CMK (cell line): ENCODE measurements at regions not wholly inside any gene's neighbourhood (a gene's known extent, or its start where the extent isn't known, plus 50 kb on each side); places are given as distances from the start of the nearest gene placed in this dataset.
A peak's percentile ranks its signal among the peaks of the same experiment; 100 is the strongest.

Experiments
- DNase-seq: peaks from one replicate; pipeline ENCODE4 v3.0.0-alpha.2; 2010; ENCODE audit warnings: low read depth

DNA sequence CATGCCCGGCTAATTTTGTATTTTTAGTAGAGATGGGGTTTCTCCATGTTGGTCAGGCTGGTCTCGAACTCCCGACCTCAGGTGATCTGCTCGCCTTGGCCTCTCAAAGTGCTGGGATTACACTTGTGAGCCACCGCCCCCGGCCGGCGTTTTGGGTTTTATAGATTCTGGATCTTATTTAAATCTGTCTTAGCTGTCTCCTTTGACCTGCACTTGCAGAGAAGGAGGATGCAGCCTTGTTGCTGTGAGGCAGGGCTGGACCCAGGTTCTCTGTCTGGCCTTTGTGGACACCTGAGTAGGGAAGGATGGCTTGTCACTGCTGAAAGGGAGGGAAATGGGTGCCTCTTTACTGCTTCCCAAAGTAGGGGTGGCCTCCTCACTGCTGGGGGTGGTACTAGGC is 83.0 kb upstream of the HS6ST1 start:
- no peak for DNase-seq

DNA sequence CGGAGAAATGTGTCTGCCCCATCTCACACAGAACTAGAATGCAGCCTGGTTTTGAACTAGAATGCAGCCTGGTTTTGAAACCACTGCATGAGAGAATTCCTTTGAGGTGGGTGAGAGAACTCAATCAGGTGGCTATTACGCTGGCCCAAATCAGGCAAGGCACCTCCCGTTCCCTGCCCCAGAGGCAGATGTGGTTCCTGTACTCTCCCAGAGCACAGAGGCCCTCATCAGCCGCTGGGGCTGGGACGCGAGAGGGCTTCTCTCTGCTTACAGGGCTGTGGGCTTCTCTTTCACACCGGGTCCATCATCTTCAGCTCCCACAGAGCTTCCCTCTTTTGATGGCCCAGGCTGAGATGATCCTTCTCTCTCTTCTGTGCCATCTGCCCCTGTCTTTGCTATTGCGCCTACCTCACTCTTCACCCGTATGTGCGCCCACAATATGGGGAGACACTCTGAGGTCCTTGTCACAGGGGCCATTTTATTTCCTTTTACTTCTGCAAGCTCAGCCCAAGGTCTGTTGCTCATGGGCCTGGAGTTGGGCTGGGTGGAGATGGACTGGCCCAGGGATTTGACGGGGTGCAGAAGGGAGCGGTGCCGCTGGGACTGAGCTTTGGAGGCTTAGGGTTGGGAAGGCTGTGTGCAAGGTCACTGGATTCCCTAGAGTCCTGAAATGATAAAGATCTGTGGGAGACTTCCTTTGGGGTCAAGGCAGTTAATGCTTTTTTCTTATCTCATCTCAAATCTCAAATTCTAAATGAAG is 84.4 kb upstream of the HS6ST1 start:
- DNase-seq: no peak

DNA sequence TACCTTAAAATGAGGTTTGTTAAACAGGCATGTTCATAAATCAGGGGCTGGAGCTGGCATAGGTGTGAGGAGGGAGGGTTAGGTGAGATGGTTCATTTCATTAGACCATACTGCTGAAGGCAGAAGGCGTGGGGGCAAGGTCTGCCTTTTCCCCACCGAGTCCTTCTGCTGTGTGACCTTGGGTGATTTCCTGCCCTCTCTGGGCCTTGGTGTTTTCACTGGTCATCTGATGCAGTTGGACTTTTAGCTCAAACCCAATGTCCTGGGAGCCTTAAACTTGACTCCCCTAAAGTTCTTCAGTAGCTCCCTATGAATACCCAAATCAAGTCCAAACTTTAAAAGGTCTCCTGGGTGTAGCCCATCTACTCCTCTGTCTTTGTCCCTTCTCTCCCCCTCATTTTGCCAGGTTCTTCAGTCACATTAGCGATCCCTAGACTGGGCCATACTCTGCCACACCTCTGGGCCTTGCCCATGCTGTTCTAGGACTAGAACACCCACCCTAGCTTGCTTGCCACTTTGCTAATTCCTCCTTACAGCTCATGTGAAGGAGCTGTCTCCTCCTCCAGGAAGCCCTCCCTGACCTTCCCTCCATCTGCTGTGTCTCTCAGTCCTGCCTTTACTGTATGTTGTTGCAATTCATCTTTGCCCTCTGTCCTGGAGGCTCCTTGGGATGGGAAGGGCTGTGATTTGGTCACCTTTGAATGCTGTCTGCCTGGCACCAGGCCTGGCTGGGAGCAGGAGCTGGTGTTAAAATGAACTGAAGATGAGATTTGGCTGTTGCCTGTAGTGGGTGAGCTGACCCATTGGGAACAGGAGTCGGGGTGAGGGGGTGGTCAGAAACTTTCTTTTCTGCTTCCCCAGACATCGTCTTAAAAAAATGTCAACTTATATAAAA is 85.4 kb upstream of the HS6ST1 start:
- no peak for DNase-seq

DNA sequence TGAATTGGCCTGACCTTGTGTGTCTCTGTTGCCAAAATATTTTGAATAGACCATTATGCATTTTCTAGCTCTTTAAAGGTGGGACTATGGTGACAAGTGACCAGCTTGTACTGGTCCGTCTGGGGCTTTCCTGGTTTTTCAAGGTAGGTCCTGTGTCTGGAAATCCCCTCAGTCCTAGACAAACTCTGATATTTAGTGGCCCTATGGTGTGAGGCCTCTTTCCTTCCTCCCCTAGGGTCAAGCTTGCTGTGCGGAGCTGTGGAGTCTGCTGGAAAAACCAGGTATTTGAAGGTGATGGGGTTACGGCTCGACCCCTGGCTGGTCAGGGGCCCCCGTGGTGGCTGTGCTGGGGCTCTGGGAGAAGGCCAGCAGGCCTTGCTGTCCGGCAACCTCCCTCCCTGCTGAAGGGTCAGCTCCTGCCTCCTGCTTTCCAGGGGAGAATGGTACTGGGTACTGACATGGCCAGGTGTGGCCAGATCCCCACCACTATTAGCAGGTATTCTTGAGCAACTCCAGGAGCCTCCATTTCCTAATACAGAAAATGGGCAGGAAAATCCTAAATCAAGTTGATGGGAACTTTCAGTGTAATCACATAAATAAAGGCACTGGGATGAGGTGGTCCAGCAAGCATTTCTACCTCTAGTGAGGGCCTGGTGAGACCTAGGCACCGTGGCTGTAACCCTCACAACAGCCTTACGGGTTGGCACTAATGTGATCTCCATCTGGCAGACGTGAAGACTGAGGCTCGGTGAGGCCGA is 86.2 kb upstream of the HS6ST1 start:
- no peak for DNase-seq

DNA sequence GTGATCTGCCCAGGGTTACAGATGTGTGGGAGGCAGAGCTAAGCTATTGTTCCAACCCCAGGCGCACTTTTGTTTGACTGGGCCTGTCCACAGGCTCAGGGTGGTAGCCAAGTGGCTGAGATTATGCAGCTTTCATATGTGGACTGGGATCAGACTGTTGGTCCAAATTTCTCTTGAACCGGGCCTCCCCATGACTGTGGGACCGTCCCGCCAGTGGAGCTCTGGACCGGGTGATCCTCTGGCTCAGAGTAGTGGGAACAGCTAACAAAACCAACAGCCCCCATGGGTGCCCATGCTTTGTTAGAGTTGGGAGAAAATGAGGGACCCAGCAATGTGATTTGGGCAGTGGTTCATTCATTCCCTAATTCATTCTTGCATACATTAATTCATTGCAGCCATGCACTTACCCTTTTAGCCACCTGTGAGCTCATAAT is 86.8 kb upstream of the HS6ST1 start:
- DNase-seq: no peak

DNA sequence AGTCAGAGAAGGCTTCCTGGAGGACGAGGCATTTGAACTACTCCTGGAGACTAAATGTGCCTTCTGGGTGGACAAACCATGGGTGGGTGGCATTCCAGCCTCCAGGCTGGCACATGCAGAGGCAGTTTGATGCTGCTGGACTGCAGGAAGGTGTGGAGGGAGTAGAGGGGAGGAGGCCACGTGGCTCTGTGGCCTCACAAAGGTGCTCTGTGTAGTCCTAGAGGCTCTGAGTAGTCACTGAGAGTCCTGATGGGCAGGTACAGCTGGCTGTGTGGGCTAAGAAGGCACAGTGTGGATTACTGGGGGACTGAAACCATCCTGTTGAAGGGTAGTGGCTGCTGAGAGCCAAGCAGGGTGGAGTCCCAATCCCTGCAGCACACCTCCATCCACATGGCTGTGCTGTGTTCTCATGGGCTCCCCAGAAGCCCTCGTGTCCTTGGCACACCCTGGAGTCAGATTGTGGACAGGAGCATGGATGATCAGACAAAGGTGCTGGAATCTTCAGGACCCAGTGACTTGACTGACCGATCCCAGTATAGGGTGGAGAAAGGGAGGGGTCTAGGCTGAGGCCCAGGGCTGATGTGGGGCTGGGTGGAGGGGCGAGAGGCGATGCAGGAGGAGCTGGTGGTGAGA is 87.4 kb upstream of the HS6ST1 start:
- no peak for DNase-seq

DNA sequence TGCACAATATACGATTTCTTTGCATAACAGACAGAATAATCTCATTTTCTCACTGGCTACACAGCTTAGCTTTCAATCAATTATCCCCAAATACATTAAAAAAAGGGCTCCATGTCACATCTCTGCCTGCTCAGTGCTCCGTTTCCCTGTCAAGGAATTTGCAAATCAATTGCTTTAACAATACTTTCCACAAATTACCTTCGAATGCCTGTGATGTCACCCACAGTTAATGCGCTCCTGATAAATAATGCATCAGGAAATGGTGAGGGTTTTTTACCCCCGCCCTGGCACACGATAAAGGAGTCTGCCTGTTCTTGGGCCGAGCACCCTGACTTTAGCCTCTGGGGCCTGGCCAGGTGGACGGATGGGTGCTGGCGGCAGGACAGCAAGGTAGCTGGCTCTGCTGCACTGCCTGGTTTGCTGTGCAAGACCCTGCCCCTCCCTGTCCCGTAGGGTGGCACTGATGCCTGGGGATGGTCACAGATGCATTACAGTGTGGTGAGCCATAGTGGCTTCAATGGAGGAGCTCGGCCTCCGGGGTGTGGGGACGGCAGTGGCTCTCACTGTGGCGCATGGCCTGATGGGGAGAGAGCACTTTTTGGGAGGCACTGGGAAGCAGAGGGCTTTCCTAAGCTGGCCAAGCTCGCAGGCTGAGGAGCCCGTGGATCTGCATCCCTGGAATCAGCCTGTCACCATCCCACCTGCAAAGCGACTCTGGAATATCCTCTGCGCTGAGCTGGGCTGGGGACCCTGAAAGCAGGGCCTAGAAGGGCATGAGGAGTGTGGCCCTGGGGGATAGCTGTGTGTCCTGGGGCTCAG is 88.3 kb upstream of the HS6ST1 start:
- no peak for DNase-seq

DNA sequence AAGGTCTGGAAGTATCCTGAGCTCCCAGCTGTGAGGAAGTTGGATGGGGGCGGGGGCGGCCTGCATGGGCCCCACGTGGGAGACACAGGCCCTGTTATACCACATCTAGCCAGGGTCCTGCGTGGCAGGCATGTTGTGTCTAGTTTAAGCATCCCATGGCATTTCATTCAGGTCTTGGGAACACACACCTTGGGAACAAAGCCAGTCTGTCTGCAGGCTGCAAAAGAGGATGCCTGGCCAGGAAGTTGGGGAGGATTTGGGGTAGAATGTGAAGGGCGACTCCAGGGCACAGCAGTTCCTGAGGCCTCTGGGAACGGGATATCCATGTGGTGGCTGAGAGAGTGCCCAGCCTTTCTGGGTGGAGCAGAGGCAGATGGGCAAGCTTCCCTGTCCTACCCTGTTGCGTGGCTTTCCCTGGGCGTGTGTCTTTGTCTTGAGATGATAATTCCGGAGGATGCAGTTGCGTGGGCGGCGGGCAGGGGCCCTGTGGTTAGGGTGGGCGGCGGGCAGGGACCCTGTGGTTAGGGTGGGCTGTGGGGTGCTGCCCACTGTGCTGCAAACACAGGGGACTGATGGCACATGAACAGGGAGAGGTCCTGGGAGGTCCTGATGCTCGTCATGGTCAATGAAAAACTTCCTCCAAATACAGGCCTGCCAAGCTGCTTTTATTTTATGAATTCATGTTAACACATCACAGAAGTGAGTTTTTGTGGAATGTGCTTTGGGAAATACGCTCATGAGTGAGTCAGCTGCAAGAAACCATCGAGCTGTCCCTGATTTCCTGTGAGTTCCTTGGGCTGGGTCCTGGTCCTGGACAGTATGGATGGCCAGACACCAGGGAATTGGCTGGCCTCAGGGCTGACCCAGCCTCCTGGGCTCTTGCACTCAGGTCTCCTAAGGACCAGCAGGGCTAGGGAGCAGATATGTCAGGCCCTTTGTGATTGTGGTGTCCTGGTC is 90.0 kb upstream of the HS6ST1 start:
- peak; percentile 58 for DNase-seq

DNA sequence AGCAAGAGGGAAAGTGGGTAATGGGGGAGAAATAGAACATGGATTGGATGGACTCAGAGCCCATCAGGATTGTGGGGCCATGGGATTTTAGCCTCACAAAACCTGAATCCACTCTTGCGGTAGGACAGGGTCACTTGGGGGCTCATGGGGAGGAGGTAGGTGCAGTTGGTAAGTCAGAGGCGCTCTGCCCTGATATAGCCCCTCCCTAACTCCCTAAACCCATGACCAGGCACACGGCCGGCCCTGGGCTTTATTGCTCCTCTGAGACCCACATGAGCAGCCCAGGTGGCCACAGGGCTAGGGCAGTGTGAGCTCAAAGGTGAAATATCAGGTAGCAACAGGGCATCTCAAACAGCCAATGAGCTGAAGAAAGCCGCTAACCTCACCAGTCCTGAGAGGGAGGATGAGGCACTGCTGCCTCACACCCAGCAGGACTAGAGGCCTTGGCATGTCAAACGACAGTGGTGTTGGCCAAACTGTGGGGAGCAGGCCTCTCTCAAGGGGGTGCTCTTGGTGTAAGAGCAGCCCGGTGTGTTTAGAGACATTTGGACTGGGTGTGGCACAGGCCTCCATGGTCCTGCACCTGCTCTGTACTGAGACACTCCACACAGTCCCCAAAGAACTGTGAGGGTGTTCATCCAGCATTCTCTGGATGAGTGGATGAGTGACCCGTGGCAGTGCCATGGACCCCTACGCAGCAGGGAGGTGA is 90.8 kb upstream of the HS6ST1 start:
- no peak for DNase-seq

DNA sequence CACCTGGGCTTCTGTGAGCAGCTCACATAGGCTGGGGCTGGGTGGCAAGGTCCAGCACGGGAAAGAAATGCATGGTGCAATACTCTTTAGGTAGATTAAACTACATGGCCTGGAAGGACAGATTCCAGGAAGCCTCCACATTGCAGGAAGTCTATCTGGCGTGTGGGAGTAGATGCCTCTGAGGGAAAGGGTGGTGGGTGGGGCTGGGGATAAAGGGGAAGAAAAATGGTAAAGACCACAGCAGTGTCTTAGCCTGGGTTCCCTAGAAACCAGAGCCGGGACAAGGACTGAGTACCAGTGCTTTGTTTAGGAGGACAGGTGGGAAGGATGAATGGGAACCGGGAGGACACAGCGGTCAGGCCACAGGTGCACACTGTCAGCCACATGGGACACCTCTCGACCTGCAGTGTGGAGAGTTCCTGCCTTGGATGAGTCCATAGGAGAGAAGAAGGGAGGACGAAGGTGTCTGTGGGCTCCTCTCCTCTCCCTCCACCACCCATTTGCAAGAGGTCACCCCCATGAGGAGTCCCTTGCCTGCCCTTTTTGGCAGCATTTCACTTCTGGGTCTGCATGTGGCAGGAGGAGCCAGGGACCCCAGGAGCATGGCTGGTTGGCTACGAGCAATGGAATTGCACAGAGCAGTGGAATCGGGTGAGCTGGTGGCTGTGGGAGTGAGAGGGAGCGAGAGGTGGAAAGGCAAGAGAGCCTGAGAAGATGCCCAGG is 91.5 kb upstream of the HS6ST1 start:
- peak; percentile 54 for DNase-seq

DNA sequence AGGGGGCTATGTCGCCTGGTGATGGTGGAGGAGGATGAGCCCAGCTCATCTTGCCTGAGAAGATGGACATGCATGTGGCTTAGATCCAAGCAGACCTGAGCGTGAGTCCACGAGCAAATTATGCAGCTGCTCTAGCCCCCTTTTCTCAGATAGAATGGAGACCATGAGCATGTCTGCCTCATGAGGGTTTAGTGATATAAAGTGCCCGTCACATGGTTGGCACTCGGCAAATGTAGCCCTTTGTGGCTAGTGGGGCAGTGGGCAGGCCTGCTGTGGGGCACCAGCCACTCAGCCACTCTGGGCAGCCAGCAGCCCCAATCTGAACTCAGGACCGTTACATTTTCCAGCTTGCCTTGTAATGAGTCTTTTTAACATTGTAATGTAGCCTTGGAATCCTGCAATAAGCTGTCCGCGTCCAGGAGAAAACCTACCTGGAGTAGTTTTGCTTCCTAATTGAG is 92.1 kb upstream of the HS6ST1 start:
- no peak for DNase-seq

DNA sequence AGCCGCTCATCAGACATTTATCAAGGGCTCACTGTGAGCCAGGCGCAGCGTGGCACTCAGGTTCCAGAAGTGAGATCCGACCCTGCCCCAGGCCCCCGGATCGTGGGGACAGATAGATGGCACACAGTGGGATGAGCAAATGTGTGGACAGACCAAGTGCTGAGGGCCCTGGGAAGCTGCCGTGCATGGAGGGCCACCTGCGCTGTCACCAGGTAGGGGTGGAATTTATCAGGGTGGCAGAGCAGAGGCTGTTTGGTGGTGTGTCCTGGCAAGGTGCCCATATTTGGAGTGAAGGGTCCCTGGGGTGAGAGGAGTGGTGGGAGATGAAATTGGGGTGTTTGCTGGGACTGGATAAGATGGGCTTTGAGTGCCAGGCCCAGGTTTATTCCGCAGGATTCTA is 92.8 kb upstream of the HS6ST1 start:
- DNase-seq: no peak

DNA sequence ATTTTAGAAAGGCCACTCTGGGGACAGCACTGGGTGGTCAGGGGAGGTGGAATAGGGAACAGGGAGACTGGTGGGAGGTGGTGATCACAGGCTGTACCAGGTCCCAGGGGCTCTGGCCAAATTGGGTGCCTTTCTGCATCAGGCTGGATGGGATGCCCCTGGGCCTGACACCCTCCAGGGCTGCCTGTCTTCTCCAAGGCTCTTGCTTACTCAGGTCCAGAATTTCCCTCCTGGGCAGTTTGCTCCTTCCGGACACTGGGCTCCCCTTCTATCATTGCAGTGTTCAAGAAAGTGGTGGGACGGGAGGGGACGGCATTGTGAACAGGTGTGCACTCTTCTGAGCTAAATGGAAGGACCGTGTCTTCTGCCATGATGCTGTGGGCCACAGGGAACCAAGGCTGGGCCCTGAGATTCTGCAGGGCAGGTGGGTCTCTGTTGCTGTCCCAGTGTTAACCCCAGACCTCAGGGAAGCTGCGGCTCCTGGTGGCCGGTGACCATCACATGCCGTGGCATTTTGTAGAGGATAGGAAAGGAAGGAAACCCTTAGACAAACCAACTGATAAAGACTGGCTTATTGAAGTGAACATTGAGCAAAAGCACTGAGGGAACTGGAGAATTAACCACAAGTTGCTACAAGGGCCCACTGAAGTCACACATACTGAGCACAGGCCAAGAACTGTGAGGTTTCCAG is 93.7 kb upstream of the HS6ST1 start:
- no peak for DNase-seq

DNA sequence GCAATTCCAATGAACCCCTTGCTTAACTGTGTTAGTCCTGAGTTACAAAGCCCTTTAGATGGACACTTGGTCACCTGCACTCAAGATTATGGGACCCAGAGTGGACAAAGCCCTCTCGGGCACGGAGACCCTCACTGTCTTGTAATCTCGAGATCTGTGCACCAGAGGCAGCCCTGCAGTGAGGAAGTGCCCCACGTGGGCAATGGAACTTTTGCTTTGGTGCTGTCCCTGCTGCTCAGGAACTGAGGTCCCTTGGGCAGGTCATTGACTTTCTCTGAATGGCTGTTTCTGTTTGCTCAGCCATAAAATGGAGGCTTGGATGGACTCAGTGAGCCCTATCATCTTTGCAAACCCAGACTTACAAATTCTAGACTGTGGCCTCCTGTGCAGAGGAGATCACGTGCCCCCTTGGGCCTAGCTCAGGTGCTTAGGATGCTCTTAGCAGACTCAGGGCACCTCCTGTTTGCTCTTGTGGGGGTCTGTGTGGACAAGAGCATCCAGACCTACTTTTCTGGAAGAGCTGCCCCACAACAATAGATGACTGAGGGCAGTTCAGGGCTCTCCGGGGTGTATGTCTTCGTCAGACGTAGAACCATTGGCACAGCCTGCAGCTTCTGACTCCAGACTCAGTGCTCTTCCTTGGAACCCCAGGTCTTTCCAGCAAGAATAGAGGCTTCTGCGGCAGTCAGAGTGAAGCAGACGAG is 94.5 kb upstream of the HS6ST1 start:
- DNase-seq: no peak

DNA sequence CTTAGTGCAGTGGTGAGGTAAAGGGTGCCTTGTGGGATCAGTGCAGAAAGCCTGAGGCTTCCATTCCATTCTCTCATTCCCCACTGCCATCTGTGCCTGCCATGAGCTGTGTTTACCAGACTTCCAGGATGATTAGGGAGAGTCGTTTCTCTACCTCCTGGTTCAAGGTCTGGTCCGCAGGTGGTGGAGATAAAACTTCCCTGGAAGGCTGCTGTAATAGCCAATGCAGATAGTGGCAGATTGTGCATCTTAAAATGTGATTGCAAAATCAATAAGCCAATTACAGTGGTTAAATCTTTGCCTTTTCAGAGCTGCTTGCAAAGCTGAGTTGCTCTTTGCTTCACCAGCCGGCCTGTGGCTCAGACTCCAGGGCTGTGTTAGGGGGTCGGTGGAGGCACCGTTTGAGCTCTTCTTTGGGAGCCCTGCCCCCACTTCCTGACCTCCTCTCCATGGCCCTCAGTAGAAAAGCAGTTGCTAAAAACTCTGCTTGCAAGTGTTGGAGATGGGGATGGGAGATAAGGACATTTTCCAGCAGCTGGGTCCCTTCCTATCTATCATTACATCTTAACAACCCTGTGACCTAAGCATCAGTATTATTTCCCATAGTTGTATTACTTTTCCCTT is 95.2 kb upstream of the HS6ST1 start:
- no peak for DNase-seq

DNA sequence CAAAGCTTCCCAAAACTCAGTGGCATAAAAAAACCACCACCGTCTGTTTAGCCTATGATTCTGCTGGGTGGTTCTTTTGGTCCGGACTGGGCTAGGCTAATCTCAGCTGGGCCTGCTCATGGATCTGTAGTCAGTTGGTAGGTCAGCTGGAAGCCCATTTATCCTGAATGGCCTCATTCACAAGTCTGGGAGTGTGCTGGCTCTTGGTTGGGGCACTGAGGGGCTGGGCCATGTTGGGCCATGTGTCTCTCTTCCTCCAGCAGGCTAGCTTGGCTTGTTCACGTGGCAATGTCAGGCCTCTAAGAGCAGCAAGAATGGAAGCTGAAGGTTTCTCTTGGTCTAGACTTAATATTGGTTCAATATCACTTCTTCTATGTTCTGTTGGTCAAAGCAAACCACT is 95.7 kb upstream of the HS6ST1 start:
- DNase-seq: no peak
